ENCODE measurements at regions not wholly inside any gene's neighbourhood (a gene's known extent, or its start where the extent isn't known, plus 50 kb on each side); places are given as distances from the start of the nearest gene placed in this dataset.

DNA sequence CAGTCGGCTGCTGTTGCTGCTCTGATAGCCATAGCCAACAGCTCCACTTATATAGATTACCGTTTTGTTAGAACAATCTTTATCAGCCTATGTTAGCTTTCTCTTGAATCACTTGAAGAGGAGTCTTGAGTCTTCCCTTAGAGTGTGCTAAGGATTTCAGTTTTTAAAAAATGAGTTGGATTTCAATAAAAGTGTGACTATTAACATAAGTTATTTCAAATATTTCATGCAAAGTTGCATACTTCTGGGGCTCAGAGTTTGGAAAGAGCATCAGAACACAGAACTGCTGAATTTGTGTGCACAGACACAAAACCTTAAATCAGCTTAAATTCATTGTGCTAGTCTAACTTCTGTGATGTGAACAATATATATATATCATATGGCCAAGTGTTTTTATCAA, 174.7 kb downstream of the MTX2 start:
- H3K36me3 Mint-ChIP-seq (ENCODE audit: low read depth): no peaks in the 10 kb centered on the region
- H3K4me3 Mint-ChIP-seq (ENCODE audit: low read depth): no peak overlapping the region
- H3K9me3 Mint-ChIP-seq: no peaks in the 10 kb centered on the region
- H3K27ac Mint-ChIP-seq: no peak overlapping the region
- H3K27me3 Mint-ChIP-seq (ENCODE audit: low read depth): peaks cover 15% of the 10 kb centered on the region
- peaks cover 2% of the 10 kb centered on the region for H3K4me1 Mint-ChIP-seq (ENCODE audit: low read depth)
- no peak for DNase-seq (ENCODE audit: low spot score)
- intact Hi-C loops (cut with micrococcal nuclease): no loop called here

GRCh38 chr2:176445956-176446355, 176.7 kb downstream of the MTX2 start:
- intact Hi-C loops (cut with micrococcal nuclease): no loop called here
- Mint-ChIP-seq H3K27me3 (ENCODE audit: low read depth) (peaks cover 16% of the 10 kb centered on the region), H3K9me3 (no peaks in the 10 kb centered on the region), H3K4me3 (ENCODE audit: low read depth) (no peak overlapping the region), H3K27ac (no peak overlapping the region), H3K36me3 (ENCODE audit: low read depth) (no peaks in the 10 kb centered on the region), H3K4me1 (ENCODE audit: low read depth) (peaks cover 2% of the 10 kb centered on the region)
- no peak for DNase-seq (ENCODE audit: low spot score)

DNA sequence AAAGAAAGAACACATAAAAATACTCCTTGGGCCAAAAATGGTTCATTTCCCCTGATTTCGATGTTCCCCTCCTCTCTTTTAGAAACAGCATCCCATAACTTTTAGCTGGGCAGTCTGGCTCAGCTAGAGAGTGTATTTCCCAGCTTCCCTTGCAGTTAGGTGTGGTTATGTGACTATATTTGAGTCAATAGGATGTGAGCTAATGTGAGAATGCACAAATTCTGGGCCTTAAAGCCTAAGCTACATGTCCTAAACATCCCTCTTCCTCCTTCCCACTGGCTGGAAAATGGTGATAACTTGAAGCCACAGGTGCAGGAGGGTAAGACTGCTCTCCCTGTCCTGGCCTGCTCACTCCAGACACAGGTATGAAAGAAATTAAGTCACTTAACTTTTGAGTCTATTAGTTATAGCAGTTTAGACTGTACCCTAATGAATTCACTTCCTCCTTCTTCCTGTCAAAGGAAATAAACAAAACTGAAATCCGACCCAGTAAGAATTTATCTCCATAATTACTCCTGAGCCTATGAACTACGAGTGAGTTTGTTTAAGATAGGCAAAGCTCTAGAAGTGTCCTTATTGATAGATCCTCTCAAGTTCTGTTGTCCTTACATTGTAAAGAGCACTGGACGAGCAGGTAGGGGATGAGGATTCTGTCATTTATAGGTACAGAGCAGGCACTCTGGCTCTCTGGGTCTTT, 177.6 kb downstream of the MTX2 start:
- H3K4me1 Mint-ChIP-seq (ENCODE audit: low read depth): peaks cover 2% of the 10 kb centered on the region
- DNase-seq (ENCODE audit: low spot score): no peak
- no peaks in the 10 kb centered on the region for H3K36me3 Mint-ChIP-seq (ENCODE audit: low read depth)
- H3K9me3 Mint-ChIP-seq: no peaks in the 10 kb centered on the region
- no peak overlapping the region for H3K27ac Mint-ChIP-seq
- intact Hi-C loops (cut with micrococcal nuclease): no loop called here
- H3K27me3 Mint-ChIP-seq (ENCODE audit: low read depth): peaks cover 15% of the 10 kb centered on the region
- no peak overlapping the region for H3K4me3 Mint-ChIP-seq (ENCODE audit: low read depth)

DNA sequence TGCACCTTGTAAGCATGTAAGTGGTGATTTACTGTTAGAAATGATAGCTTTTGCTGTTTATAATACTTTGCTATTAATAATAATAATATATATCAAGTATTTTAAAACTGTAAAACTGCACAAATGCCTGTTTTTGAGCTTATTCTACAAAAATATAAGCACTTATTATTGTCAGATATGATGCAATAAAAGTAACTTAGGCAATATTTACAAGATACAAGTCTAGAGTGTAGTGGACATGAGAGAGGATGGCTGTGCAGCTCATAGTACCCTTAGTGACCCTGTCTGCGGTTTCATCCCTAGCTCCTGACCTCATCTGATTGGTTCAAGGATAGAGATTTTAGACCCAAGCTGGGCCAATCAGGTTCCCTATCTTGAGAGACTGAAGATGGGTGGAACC, 178.4 kb downstream of the MTX2 start:
- no peaks in the 10 kb centered on the region for H3K9me3 Mint-ChIP-seq
- H3K4me1 Mint-ChIP-seq (ENCODE audit: low read depth): peaks cover 2% of the 10 kb centered on the region
- H3K27me3 Mint-ChIP-seq (ENCODE audit: low read depth): peaks cover 17% of the 10 kb centered on the region
- no peak overlapping the region for H3K27ac Mint-ChIP-seq
- no peak for DNase-seq (ENCODE audit: low spot score)
- H3K4me3 Mint-ChIP-seq (ENCODE audit: low read depth): no peak overlapping the region
- intact Hi-C loops (cut with micrococcal nuclease): no loop called here
- H3K36me3 Mint-ChIP-seq (ENCODE audit: low read depth): no peaks in the 10 kb centered on the region

GRCh38 chr2:176449852-176450251, 180.6 kb downstream of the MTX2 start:
- Mint-ChIP-seq H3K4me1 (ENCODE audit: low read depth) (peaks cover 4% of the 10 kb centered on the region), H3K4me3 (ENCODE audit: low read depth) (no peak overlapping the region), H3K9me3 (no peaks in the 10 kb centered on the region), H3K36me3 (ENCODE audit: low read depth) (no peaks in the 10 kb centered on the region), H3K27me3 (ENCODE audit: low read depth) (peaks cover 27% of the 10 kb centered on the region), H3K27ac (no peak overlapping the region)
- no peak for DNase-seq (ENCODE audit: low spot score)
- intact Hi-C loops (cut with micrococcal nuclease): loop anchor here (10.0 kb wide), 2 partner anchors 185 to 695 kb away; no protein-coding TSS in a partner anchor

DNA sequence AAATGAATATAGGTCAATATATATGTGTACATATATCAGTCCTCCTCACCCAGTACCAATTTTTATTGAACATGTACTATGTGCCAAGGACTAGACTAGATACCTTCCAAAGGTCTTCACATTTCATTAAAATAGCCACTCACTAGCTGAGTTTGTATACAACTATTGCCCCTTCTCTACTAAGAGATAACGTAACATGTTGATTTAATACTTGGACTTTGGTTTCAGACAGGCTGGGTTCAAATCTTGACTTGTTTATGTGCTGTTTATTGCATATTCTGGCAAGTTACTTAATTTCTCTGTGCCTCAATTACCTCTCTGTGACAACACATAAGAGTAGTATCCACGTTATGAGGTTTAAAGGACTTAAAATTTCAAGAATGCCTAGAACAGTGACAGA, 184.5 kb downstream of the MTX2 start:
- no peak for DNase-seq (ENCODE audit: low spot score)
- peaks cover 37% of the 10 kb centered on the region for H3K27me3 Mint-ChIP-seq (ENCODE audit: low read depth)
- no peaks in the 10 kb centered on the region for H3K36me3 Mint-ChIP-seq (ENCODE audit: low read depth)
- H3K27ac Mint-ChIP-seq: no peak overlapping the region
- no peak overlapping the region for H3K4me3 Mint-ChIP-seq (ENCODE audit: low read depth)
- intact Hi-C loops (cut with micrococcal nuclease): loop anchor here (10.0 kb wide), 2 partner anchors 181 to 691 kb away; no protein-coding TSS in a partner anchor
- H3K4me1 Mint-ChIP-seq (ENCODE audit: low read depth): peaks cover 2% of the 10 kb centered on the region
- no peaks in the 10 kb centered on the region for H3K9me3 Mint-ChIP-seq

- H3K4me1 Mint-ChIP-seq (ENCODE audit: low read depth): peaks cover 2% of the 10 kb centered on the region
Observed at GRCh38 chr2:176454893-176455815, 185.9 kb downstream of the MTX2 start.

GRCh38 chr2:176455816-176456291, 186.6 kb downstream of the MTX2 start:
- intact Hi-C loops (cut with micrococcal nuclease): loop anchor here (5.0 to 10.0 kb wide), 4 partner anchors 179 to 689 kb away; no protein-coding TSS in a partner anchor
- Mint-ChIP-seq H3K36me3 (ENCODE audit: low read depth) (no peaks in the 10 kb centered on the region), H3K4me3 (ENCODE audit: low read depth) (no peak overlapping the region), H3K9me3 (no peaks in the 10 kb centered on the region), H3K27ac (no peak overlapping the region), H3K4me1 (ENCODE audit: low read depth) (peaks cover 2% of the 10 kb centered on the region), H3K27me3 (ENCODE audit: low read depth) (peaks cover 41% of the 10 kb centered on the region)
- no peak for DNase-seq (ENCODE audit: low spot score)

More at GRCh38 chr2:176454893-176455815, 185.9 kb downstream of the MTX2 start:
- DNase-seq (ENCODE audit: low spot score): peak; percentile 60
- H3K27ac Mint-ChIP-seq: no peak overlapping the region
- H3K27me3 Mint-ChIP-seq (ENCODE audit: low read depth): peaks cover 41% of the 10 kb centered on the region
- H3K9me3 Mint-ChIP-seq: no peaks in the 10 kb centered on the region
- no peaks in the 10 kb centered on the region for H3K36me3 Mint-ChIP-seq (ENCODE audit: low read depth)
- intact Hi-C loops (cut with micrococcal nuclease): loop anchor here (5.0 to 10.0 kb wide), 4 partner anchors 180 to 690 kb away; no protein-coding TSS in a partner anchor
- no peak overlapping the region for H3K4me3 Mint-ChIP-seq (ENCODE audit: low read depth)

- H3K9me3 Mint-ChIP-seq: no peaks in the 10 kb centered on the region
- no peak for DNase-seq (ENCODE audit: low spot score)
- H3K36me3 Mint-ChIP-seq (ENCODE audit: low read depth): no peaks in the 10 kb centered on the region
- intact Hi-C loops (cut with micrococcal nuclease): loop anchor here (5.0 to 10.0 kb wide), 4 partner anchors 177 to 687 kb away; no protein-coding TSS in a partner anchor
- H3K4me3 Mint-ChIP-seq (ENCODE audit: low read depth): no peak overlapping the region
- peaks cover 2% of the 10 kb centered on the region for H3K4me1 Mint-ChIP-seq (ENCODE audit: low read depth)
- peaks cover 47% of the 10 kb centered on the region for H3K27me3 Mint-ChIP-seq (ENCODE audit: low read depth)
- H3K27ac Mint-ChIP-seq: no peak overlapping the region
Observed at GRCh38 chr2:176457481-176457880, 188.2 kb downstream of the MTX2 start.

DNA sequence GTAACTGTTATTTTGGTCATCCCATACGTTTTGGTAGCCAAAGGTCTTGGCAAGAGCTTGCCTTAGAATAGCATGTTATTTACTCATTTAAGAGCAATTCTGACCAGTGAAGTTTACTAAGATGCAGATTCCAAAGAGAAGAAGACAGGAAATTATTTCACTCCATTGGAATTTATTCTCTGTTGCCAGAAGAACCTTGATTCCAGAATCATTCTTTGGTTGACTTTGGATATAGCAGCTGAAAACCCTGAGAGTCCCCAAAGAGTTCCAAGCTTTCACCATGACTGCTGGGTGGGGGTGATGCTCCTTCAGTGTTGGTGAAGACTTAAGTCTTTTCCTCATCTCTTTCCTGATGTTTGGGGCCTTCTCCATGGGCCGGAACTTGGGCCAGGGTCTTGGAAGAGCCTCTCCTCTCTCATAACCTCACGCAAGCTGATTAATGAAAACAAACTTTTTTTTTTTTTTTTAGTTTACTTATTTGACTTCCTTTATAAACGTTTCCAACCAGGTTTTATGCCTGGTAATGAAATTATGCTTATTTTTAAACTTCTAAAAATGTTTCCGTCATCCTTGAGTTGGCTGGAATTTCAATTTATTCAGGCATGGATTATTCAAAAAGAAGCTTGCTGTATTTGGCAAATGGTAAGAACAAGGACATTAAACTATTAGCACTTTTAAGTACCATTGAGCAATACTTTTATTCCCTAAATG, 192.0 kb downstream of the MTX2 start:
- Mint-ChIP-seq H3K4me3 (ENCODE audit: low read depth) (no peak overlapping the region), H3K4me1 (ENCODE audit: low read depth) (no peaks in the 10 kb centered on the region), H3K36me3 (ENCODE audit: low read depth) (no peaks in the 10 kb centered on the region), H3K27me3 (ENCODE audit: low read depth) (peaks cover 51% of the 10 kb centered on the region), H3K27ac (no peak overlapping the region), H3K9me3 (no peaks in the 10 kb centered on the region)
- no peak for DNase-seq (ENCODE audit: low spot score)
- intact Hi-C loops (cut with micrococcal nuclease): no loop called here

DNA sequence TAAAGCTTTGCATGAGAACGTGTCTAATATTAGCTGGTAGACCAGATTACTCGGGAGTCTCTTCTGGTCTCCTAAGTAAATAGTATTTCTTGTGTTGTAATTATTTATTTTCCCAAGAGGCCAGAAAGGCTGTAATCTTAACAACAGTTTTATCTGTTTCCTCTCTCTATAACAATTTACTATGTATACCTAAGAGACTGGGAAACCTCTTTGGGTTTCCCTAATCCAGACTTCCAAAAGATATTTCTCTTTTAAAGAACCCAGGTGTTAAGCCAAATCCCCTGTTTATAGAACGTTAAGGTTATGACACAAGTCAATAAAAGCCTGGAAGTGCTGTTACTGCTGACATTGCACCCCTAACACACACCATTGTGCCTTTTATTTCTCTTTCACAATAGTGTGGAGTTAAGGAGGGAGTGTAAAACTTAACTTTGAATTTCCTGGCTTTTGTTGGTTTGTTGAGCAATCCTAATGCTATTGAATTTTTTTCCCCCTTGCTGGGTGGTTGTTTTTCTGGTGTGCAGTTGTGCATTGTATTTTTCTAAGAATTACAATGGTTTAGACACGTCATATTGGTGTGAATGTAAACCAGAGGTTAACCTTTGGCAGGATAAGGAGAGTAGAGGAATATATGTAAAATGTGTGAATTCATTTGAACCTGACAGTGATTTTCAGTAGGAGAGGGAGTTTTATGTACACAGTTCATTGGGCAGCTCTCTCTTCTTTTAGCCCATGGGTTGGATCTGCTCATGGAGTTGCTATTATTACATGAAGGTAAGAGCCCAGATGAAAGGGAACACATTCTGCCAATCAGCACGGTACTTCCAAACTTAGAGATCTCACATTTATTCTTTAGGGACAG, 192.8 kb downstream of the MTX2 start:
- no peak overlapping the region for H3K27ac Mint-ChIP-seq
- no peaks in the 10 kb centered on the region for H3K36me3 Mint-ChIP-seq (ENCODE audit: low read depth)
- H3K4me3 Mint-ChIP-seq (ENCODE audit: low read depth): no peak overlapping the region
- intact Hi-C loops (cut with micrococcal nuclease): no loop called here
- peaks cover 56% of the 10 kb centered on the region for H3K27me3 Mint-ChIP-seq (ENCODE audit: low read depth)
- H3K9me3 Mint-ChIP-seq: no peaks in the 10 kb centered on the region
- H3K4me1 Mint-ChIP-seq (ENCODE audit: low read depth): no peaks in the 10 kb centered on the region
- DNase-seq (ENCODE audit: low spot score): no peak

- no peak for DNase-seq (ENCODE audit: low spot score)
- Mint-ChIP-seq H3K4me1 (ENCODE audit: low read depth) (no peaks in the 10 kb centered on the region), H3K36me3 (ENCODE audit: low read depth) (no peaks in the 10 kb centered on the region), H3K27me3 (ENCODE audit: low read depth) (peaks cover 59% of the 10 kb centered on the region), H3K4me3 (ENCODE audit: low read depth) (no peak overlapping the region), H3K27ac (no peak overlapping the region), H3K9me3 (no peaks in the 10 kb centered on the region)
- intact Hi-C loops (cut with micrococcal nuclease): no loop called here
Observed at GRCh38 chr2:176463546-176463945, 194.3 kb downstream of the MTX2 start.
